Heart right ventricle (tissue), 16 donors: ENCODE measurements at regions not wholly inside any gene's neighbourhood (a gene's known extent, or its start where the extent isn't known, plus 50 kb on each side); places are given as distances from the start of the nearest gene placed in this dataset.

Source experiments
- ATAC-seq, 8 donors: fragments of 200-7000 bp; cut with Tn5 transposase; one replicate each; pipeline ENCODE4 v1.9.1; 2020; ENCODE audit warnings: mild to moderate bottlenecking in 8 of 8, moderate library complexity in 8 of 8, moderate number of reproducible peaks in 1 of 8
- DNase-seq, 2 donors: peaks; one replicate each; pipeline ENCODE4 v3.0.0-alpha.2; 2020
- H3K27ac ChIP-seq, 10 donors: fragments of 200-600 bp; sonication (generic) in 2 of 10; one replicate each; pipeline versions ENCODE4 v1.5.0 to v1.8.0; 2020 to 2022; ENCODE audit warnings: mild to moderate bottlenecking in 3 of 10
- H3K27me3 ChIP-seq, 7 donors: fragments of 200-600 bp; one replicate each; pipeline ENCODE4 v1.8.0; 2021 to 2022; ENCODE audit warnings: mild to moderate bottlenecking in 2 of 7
- H3K36me3 ChIP-seq, 9 donors: fragments of 200-600 bp; sonication (generic) in 1 of 9; one replicate each; pipeline versions ENCODE4 v1.5.0 to v1.8.0; 2020 to 2022; ENCODE audit warnings: mild to moderate bottlenecking in 2 of 9
- H3K4me1 ChIP-seq, 9 donors: fragments of 200-600 bp; sonication (generic) in 1 of 9; one replicate each; pipeline versions ENCODE4 v1.5.0 to v1.8.0; 2020 to 2022; ENCODE audit warnings: mild to moderate bottlenecking in 4 of 9
- H3K4me3 ChIP-seq, 10 donors: fragments of 200-600 bp; sonication (generic) in 2 of 10; one replicate each; pipeline versions ENCODE4 v1.5.0 to v1.8.0; 2020 to 2022; ENCODE audit warnings: mild to moderate bottlenecking in 7 of 10, moderate library complexity in 2 of 10
- H3K9me3 ChIP-seq, 11 donors: fragments of 200-600 bp in 10 of 11; sonication (generic) in 2 of 11; one replicate each; pipeline versions ENCODE4 v1.5.0 to v1.8.0; 2013 to 2022; ENCODE audit warnings: mild to moderate bottlenecking in 2 of 11, control low read depth in 1 of 11, moderate library complexity in 1 of 11
- CTCF ChIP-seq, 9 donors: fragments of 200-600 bp; sonication (generic) in 2 of 9; IDR thresholded peaks; one replicate each; pipeline versions ENCODE4 v1.5.0 to v1.8.0; 2021 to 2022; ENCODE audit warnings: antibody characterized with exemption in 9 of 9, mild to moderate bottlenecking in 5 of 9, moderate library complexity in 1 of 9
- WGBS, 2 donors: extraction: QIAGEN DNeasy Blood & Tissue Kit; methylation state at CpG; one replicate each; pipeline ENCODE4 v1.1.7; 2013; ENCODE audit warnings: inconsistent platforms in 1 of 2; 5-methylcytosine and 5-hydroxymethylcytosine counted together
- intact Hi-C, 10 donors: fragments of 100-400 bp; cut with DNase I; formaldehyde crosslinking; loops; one replicate each; pipeline versions ENCODE4 v1.11.1 to v1.14.2; 2022
- donor health status: Arrhythmogenic right ventricular cardiomyopathy.
- donor health status: ischemic (EF 13 %, LVEDD 7.1; RV severe dilation, severe dysfunction).
- donor health status: healthy with polysubstance abuse.
- donor health status: DM: no; HTN: yes; CAD: no.
- donor health status: DM: no; HTN: no; CAD: no.
- donor health status: ischemic (EF 25% LVEDD 6.9; RV normal size, moderate dysfunction).
- donor health status: ischemic (EF 25% LVEDD 5.7; RV mildly dilated, moderate dysfunction).
- donor health status: healthy.
- donor health status: DM: yes; HTN: yes; CAD: no.
- donor health status: Ischemic cardiomyopathy.
- donor health status: ischemic (EF 35%, LVEDD 5.7; RV mildly dilated, moderate dysfunction).
- donor health status: nonischemic (EF 11% LVEDD 7.7; RV severe dilation, severe dysfunction).
- donor health status: DM: yes; HTN: yes; CAD: no.
- donor health status: PGD.
- donor health status: ischemic (EF 29% LVEDD 5.4; RV normal size, mild dysfunction).
- donor health status: nonischemic (EF 23%, LVEDD 6.1; RV moderate dilation, normal function).

GRCh38 chrX:115448146-115448545 is 112.8 kb upstream of the PLS3 start:
- peaks cover 0 to 59% (median 0%) of the 10 kb centered on the region in 7 donors for H3K27me3 ChIP-seq
- H3K4me3 ChIP-seq: no peak overlapping the region
- DNase-seq (no peak), ATAC-seq (no peak)
- intact Hi-C loops: no loop called here
- WGBS, 2 donors: 95 to 96% methylated on average over 2 of the region's 2 CpGs
- TF ChIP-seq CTCF (IDR thresholded peaks at IDR 0.05): no peak
- H3K4me1 ChIP-seq: peaks cover 0 to 17% (median 4%) of the 10 kb centered on the region in 9 donors
- no peaks in the 10 kb centered on the region for H3K9me3 ChIP-seq
- no peak overlapping the region for H3K27ac ChIP-seq
- no peaks in the 10 kb centered on the region for H3K36me3 ChIP-seq

GRCh38 chrX:115449742-115450141 is 111.2 kb upstream of the PLS3 start:
- peak overlapping the region in 2 of 10 donors; percentile 15 to 29 for H3K27ac ChIP-seq
- intact Hi-C loops: loop anchor here in 4 of 10 donors (10.0 kb wide), 5 partner anchors 85 to 205 kb away; partner anchors contain the start of gene PLS3 (in 1 of the 4)
- no peaks in the 10 kb centered on the region for H3K9me3 ChIP-seq
- TF ChIP-seq CTCF (IDR thresholded peaks at IDR 0.05): no peak
- H3K36me3 ChIP-seq: no peaks in the 10 kb centered on the region
- 28 to 43% methylated on average over 4 of the region's 4 CpGs for WGBS, 2 donors
- peak in 7 of 8 donors; percentile 31 to 73 (median 49) for ATAC-seq
- peaks cover 0 to 57% (median 0%) of the 10 kb centered on the region in 7 donors for H3K27me3 ChIP-seq
- H3K4me3 ChIP-seq: no peak overlapping the region
- H3K4me1 ChIP-seq: peaks cover 0 to 17% (median 4%) of the 10 kb centered on the region in 9 donors
- peak; percentile 54 to 56 for DNase-seq

- WGBS, 2 donors: 60 to 81% methylated on average over 1 of the region's 1 CpG
- TF ChIP-seq CTCF (IDR thresholded peaks at IDR 0.05): no peak
- no peak for DNase-seq
- no peak overlapping the region for H3K4me3 ChIP-seq
- no peaks in the 10 kb centered on the region for H3K9me3 ChIP-seq
- intact Hi-C loops: loop anchor here in 4 of 10 donors (10.0 kb wide), 5 partner anchors 87 to 203 kb away; partner anchors contain the start of gene PLS3 (in 1 of the 4)
- H3K36me3 ChIP-seq: no peaks in the 10 kb centered on the region
- peaks cover 0 to 44% (median 0%) of the 10 kb centered on the region in 7 donors for H3K27me3 ChIP-seq
- no peak for ATAC-seq
- H3K4me1 ChIP-seq: peaks cover 0 to 17% (median 4%) of the 10 kb centered on the region in 9 donors
- H3K27ac ChIP-seq: no peak overlapping the region
Observed at GRCh38 chrX:115452251-115452650, 108.7 kb upstream of the PLS3 start.

- no peak for TF ChIP-seq CTCF (IDR thresholded peaks at IDR 0.05)
- DNase-seq (peak in 1 of 2 donors; percentile 14), ATAC-seq (peak in 7 of 8 donors; percentile 28 to 91 (median 77))
- H3K4me3 ChIP-seq: no peak overlapping the region
- no peaks in the 10 kb centered on the region for H3K9me3 ChIP-seq
- H3K4me1 ChIP-seq: peaks cover 0 to 38% (median 7%) of the 10 kb centered on the region in 9 donors
- intact Hi-C loops: loop anchor here in 5 of 10 donors (5.0 to 10.0 kb wide), 7 partner anchors 95 to 195 kb away; partner anchors contain the start of gene PLS3 (in 2 of the 5)
- H3K27ac ChIP-seq: peak overlapping the region in 8 of 10 donors; percentile 2 to 67 (median 28)
- 27 to 33% methylated on average over 3 of the region's 3 CpGs for WGBS, 2 donors
- peaks cover 0 to 58% (median 0%) of the 10 kb centered on the region in 7 donors for H3K27me3 ChIP-seq
- no peaks in the 10 kb centered on the region for H3K36me3 ChIP-seq
Observed at GRCh38 chrX:115459883-115460880, 100.8 kb upstream of the PLS3 start.
